GM18861 (cell line): ENCODE measurements at regions not wholly inside any gene's neighbourhood (a gene's known extent, or its start where the extent isn't known, plus 50 kb on each side); places are given as distances from the start of the nearest gene placed in this dataset.
"Not testable (repeated sequence)": the region's sequence is repeated elsewhere in the genome, so short reads cannot be mapped to it uniquely, and the experiment has no call there.

Experiments
- ATAC-seq: cut with Tn5 transposase; IDR thresholded peaks from one replicate; pipeline ENCODE4 v1.9.1; 2021; ENCODE audit not compliant: unreplicated experiment

DNA sequence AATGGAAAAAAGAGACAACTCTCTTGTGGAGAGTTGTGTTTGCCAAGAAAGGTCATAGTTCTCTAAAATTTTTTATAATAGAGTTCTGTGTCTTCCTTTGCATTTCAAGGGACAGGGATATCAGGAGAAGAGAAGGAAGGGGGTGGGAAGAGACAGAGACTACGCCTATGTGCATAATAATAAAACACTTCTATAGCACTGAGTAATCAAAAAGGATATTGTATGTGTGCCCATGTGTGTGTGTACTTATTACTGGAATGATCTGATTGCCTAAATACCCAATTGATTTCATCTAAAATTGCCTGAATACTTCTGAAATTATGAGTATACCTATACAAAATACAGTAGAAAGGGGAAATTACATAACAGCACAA is 803.7 kb upstream of the ACVR2A start:
- no peak for ATAC-seq

DNA sequence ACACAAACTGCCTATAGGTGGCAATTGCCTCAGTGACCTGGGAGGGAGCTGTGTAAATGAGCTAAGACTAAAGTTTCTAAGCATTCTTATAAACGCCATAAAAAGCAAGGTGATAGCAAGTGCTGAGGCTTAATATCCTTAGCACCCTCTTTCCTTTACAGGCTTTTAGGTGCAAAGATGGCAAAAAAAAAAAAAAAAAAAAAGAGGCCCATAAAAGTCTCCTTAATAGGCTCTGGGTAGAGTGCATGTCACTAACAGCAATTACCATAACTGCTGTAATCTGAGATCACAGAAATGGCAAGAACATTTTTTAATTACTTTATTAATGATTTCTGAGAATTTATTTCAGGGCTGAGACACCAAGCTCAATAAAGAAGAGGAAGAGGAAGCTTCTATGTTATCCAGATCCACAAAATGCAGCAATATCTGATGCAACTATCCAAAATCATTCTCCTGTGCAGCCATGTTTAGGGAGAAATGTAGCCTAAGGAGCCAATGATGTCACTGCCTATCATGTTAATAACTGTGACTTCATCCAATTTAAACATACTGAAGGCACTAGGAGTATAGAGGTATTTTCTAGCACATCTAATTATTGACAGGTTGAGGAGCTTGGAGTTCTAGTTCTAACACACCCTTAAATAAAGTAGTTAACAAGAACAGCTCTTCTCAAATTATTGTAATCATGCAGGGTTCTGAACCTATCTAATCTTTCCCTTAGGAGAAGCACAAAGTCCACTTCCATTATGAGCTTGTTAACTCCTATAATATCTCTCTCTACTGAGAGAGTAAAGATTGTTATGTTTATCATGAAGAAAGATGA is 804.3 kb upstream of the ACVR2A start:
- ATAC-seq = no peak

DNA sequence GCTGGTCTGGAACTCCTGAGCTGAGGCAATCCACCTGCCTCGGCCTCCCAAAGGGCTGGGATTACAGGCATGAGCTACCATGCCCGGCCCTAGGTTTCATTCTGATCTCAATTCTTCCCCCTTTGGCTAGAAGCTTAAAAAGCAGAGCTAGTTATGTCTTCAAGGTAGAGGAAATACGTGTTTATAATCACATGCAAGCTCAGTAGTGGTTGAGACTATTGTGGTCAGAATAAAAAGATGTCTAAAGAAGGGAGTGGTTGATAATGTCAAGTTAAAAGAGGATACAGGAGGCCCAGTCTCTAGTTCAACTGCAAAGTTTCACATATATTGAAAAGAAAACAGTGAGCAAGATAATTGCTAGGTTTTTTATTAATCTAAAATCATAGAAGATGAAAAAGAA is 807.8 kb upstream of the ACVR2A start:
- no peak for ATAC-seq

DNA sequence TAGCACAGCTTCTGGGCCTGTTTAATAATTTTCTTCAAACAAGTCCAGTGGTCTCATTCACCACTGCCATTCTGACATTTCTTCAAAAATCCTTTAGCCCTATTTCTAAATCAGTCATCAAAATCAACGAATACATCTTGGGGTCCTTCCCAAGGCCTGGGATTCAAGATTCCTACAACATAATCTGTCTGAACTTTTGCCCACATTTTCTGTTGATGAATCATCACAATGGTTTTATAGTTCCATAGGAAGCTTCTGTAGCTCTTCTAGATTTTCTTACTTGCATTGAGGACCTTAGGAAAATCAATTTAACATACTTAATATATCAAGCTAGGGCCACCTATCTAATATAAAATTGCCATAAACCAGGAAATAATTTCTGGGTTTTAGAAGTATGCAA is 811.8 kb upstream of the ACVR2A start:
- no peak for ATAC-seq

DNA sequence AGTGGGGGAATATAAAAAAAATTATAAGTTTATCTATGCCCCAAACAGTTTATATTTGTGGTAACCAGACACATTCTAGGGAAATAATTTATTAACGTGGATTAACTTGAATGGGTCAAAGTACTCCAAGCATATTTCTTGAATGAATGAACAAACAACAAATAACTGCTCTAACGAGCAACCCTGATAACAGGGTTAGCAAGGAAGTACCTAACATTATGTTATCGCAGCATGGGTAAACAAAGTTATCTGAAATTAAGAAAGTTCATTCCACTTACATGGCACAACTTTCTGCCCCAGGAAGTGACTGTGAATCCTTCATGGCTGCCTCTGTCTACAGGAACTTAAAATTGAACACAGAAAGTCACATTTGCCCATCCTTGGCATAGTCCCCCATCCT is 812.9 kb upstream of the ACVR2A start:
- ATAC-seq = no peak

DNA sequence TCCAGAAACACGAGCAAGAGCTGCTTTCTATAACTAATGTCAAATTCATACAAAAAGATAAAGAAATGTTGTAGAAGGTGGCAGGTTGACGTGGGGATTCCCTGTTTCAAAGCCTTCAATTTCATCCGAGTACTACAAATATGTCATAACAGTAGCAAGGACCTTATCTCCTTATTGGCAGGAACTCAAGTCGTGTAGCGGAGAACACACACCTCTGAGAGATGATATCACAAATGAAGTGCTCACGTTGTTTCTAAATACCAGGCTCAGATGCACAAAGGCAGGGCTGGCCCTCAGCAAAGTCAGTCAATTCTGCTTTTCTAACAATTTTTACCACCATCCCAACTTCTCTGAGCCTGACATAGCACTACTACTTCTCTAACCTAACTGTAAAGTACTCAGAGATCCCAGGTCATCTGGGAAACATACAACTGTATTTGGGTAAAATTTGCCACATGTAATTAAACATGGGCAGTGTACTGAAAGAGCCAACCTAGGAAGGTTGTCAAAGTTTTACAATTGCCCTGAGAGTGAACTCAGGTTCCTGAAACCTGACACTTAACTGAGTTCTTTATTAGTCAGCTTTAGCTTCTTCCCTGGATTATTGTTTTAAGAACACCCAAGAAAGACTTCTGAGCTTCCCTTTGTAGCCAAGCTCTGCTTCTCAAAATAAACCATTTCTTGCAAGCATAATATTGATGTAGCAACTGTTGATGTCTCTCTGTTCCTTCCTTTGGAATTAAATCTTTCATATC is 813.7 kb upstream of the ACVR2A start:
- ATAC-seq = no peak

DNA sequence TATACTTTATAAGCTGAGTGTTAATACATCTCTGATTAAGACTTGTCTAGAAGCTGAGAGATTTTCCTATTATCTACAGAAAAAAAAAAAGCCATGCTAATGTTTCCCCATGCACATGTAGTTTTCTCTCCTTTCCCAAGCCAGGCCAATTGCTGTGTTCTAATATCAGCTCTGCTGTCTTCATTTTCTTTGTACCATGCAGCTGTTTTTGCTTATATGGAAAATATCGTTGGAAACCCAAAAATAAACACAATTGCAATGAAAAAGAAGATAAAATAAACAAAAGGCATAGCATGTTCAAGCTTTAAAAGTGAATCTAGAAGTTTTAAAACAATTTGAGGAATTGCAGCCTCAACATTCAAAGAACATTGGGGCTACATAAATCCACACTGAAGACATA is 817.4 kb upstream of the ACVR2A start:
- ATAC-seq = no peak

DNA sequence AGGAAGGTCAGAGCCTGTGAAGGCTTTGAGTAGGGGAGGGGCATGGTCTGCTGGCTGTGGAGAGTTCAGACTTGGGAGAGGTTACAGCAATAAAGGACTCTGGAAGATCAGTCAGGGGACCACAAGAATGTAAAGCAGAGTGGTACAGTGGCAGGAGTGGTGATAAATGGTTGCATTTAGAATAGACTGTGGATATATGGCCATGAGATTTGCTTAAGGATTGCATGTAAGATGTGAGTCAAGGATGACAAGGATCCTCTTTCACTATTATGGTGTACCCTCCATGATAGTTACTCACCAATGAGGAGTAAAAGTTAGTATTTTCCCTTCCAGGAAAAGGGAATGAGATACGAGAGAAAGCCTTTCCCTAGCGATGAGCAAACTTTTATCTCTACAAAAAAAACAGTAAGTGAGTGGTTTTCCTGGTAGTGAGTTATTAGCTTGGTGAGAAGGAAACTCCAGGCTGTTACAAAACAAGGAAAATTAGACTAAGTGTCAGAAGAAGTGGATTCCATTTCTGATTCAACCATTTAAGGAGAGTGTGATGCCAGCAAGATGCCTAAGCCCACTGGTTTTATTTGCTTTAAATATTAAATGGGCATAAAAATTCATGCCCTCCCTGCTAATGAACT is 818.0 kb upstream of the ACVR2A start:
- no peak for ATAC-seq

DNA sequence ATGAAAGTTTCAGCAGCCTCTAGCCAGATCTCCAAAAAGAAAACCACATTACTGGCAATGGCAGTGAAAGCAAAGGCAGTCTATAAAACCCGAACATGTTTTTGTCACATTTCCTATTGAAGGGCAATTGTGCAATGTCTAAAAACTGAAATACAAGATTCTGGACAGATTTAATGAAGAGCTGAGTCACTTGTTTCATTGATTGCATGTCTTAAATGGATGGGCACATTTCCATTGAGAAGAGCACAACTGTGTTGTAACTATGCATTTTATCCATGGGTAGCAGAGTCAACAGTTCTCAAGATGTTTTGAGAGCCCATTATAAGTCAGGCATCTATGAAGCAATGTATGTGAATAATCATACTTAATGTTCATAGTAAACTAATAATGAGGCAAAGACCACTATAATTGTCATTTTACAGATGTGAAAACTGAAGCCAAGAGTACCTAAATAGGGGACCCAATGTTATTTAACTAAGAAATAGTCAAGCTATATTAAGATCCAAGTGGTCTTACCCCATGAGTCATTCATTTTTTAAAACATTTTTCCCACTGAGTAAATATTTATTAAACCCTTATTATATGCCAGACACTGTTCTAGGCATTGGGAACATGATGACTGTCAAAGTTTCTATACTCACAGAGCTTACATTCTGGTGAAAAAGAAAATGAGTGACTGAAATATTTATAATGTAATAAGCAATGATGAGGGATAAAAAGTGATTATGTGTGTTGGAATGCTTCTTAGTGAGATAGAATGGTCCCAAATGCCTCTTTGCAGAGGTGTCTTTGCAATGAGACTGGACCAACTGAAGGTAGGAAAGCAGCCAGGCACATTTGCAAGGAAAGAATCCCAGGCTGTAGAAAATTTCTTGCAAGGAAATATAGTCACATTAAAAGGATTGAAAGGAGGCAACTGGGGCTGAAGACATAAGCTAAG is 818.9 kb upstream of the ACVR2A start:
- no peak for ATAC-seq

DNA sequence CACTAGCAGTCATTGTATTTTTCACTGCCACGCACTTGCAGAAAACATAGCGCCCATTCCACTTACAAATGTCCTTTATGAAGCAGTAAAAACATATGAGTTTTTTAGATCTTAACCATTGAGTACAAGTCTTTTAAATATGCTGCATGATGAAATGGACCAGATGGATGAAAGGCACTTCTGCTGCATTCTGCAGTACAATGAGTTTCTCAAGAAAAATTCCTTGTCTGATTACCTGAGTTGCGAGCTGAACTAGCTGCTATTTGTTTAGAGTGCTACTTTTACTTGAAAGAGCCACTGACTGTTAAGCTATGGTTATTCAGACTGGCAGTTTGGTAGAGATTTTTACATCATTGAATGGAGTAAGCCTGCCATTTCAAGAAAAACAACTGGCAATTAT is 825.5 kb upstream of the ACVR2A start:
- ATAC-seq = no peak

DNA sequence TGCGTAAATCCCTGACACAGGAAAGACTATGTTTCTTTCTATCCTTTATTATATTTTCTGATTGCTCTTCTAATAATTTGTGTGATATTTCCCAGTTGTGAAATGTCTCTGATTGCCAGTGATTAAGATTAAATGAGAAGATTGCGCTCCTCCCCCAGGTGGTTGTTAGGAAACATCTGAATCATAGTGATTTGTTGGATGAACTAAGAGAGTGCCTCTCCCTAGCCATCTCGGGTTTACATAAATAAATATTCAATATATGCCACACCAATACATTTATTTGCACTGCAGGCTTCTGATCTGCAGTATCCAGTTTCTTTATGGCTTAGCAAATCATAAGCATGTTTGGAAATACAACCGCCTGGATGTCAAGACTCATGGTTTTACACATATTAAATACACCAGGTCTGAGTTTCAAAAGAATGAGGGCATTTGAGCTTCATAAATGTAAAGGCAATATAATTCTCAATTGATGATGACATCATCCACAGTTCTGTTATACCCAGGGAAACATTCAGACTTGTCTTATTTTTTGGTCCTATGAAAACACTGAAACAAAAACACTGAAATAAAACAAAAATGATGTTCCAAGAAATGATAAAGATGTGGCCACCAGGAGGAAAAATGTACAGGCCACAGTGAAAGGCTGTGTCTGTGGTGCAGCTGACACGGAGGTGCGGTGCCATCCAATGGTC is 826.7 kb upstream of the ACVR2A start:
- ATAC-seq = no peak

DNA sequence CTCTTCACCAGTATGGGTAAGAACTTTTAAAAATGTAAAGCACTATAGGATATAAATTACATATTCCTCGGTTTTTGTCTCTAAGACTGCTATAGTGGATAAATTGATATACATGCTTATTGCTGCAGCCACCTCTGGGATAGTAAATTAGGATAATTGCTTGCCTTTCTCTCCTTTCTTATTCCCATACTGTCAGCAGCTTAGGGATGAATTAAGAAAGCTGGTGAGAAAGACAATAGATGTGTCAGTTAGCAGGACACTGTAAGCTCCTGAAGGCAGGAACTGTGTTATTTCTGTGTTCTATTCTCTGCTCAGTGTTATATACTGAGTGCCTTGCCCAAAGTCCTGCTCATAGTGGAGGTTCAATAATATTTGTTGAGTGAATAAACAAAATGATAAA is 828.6 kb upstream of the ACVR2A start:
- ATAC-seq = no peak

DNA sequence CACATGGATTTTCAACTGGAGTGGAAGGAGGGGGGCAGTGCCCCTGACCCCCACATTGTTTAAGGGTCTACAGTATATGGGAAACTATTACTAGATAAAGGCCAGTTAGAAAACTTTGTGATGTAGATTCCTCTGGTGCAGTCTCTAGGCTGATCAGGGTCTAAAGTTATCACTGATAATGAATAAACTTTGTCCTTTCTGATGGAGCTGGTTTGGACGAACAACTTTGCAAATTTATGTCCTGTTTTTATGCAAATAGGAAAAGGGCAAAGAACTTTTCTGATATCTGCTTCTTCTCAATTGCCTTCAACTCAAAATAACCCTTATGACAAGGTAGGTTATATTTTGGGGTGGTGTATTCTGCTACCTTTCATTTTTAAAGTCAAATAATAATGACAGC is 829.2 kb upstream of the ACVR2A start:
- no peak for ATAC-seq

DNA sequence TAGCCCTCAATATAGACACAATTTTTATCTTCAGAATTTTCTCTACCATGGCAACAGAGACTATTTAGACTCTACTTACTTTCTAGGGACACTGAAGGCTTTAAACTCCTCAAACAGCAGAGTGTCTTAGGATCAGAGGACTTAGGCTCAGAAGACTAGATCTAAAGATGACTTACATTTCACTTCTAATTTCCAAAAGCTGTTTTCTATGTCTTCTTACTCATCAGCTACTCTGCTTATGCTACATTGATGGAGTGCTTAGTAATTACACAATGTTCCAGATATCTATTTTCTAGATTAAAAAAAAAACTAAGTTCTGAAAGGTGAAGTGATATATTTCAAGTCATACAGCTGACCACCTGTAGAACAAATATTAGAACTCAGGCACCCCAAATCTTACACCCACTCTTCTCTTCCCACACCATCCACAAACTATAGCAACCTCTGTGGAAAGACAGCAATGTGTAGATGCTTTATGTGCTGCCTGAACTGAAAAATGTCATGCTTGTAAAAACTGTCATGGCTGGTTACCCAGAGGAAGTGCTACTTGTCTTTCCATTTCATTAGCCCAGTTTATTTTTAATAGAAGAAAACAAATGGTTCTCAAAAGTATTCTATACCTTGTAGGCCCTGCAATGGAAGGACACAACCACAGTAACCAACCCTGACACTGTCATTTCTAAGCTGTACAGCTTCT is 831.0 kb upstream of the ACVR2A start:
- no peak for ATAC-seq

DNA sequence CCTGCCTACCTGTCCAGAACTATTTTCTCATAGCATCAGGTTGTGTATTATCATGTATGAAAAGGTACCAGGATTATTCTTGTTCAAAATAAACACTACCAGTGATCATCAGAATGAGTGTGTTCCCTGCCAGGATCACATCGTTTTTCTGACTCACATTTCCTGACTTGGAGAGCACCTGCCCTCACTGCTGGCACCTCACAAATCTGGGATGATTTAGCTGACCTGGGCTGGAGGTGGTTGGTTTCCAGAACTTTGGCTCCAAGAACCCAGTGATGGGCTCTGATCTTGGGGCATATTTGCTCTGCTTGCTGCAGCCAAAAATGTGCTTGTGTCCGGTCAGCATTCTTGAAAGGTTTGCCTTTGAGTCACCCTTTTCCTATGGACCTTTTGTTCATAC is 836.3 kb upstream of the ACVR2A start:
- ATAC-seq = no peak

DNA sequence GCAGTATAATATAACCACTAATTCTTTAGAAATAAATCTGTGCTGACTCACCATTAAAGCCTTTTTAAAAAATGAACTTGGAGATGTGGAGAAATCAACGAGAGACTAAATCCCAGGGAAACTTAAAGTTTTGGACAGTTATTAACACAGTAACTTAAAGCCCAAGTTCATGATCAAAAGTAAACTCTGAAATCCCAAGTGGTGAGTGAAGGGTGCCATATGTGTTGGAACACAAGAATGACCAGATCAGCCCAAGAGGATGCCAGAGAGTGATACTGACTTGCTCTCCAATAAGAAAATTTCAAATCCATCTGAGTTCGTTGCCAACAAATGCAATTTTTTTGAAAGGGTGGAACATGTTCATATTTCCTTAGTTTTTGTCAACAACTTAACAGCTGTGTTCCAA is 838.1 kb upstream of the ACVR2A start:
- ATAC-seq = no peak

DNA sequence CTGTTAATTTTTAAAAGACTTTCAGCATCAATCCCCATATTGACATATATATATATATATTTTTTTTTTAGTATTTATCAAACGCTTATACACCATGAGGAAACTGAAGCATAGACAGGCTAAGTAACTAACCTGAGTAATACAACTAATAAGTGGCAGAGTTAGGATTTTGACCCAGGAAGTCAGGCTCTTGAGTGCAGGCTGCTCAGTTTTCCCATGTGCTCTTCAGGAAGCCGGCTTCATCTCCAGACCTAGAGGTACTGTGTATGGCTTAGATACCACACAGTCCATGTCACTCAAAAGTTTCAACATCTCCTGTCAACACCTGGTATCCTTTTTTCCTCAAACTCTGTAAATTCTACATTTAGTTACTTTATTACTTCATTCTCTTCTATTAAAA is 841.7 kb upstream of the ACVR2A start:
- ATAC-seq = no peak

DNA sequence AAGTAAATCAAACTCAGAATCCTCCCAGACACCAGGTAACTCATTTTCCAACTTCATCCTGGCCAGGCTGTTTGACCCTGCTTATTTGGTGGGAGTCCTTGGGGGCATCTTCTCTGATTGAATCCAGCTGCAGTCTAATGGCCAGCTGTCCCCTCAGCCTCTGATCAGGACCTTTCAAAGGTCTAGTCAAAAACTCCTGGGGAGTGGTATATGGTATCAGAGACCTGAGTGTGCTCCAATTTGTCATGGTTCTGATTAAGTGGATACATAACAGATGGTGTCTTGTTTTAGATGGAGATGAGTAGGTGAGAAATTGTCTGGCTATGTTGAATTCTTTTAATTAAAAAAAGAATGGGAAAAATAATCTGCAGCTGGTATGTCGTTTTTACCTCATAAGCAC is 842.6 kb upstream of the ACVR2A start:
- ATAC-seq = no peak

DNA sequence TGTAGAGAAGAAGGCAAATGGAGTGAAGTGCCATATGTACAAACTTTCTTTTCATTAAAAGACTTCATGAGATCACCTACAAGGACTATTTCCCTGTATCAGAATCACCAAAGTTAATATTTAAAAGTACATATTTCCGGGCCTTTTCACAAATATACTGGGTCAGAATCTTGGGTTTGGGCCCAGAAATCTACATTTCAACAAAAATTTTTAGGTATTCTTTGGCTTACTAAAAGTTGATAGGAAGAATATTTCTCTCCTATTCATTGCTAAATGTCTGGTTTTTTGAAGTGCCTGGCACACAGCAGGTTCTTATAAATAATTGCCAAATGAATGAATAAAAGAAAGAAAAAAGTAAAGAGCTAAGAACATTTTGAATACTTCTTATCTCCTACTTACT is 843.8 kb upstream of the ACVR2A start:
- ATAC-seq = no peak

DNA sequence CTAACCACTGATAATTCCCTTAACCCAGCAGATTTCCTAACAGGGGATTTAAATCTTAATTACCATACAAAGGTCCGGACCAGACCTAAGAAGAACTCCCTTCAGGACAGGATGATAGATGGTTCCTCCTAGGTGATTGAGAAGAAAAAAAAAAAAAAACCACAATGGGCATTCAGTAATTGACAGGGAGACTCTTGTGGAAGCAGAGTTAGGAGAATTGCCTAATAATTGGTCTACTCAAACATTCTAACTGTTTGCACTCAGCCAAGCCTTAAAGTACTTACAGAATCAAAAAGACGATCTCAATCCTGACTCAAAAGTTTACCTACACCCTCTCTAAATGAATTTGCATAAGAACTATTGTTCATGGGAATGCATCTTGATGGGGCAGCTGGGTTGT is 844.7 kb upstream of the ACVR2A start:
- ATAC-seq = not testable (repeated sequence)
